ENCODE measurements at regions not wholly inside any gene's neighbourhood (a gene's known extent, or its start where the extent isn't known, plus 50 kb on each side); places are given as distances from the start of the nearest gene placed in this dataset.

DNA sequence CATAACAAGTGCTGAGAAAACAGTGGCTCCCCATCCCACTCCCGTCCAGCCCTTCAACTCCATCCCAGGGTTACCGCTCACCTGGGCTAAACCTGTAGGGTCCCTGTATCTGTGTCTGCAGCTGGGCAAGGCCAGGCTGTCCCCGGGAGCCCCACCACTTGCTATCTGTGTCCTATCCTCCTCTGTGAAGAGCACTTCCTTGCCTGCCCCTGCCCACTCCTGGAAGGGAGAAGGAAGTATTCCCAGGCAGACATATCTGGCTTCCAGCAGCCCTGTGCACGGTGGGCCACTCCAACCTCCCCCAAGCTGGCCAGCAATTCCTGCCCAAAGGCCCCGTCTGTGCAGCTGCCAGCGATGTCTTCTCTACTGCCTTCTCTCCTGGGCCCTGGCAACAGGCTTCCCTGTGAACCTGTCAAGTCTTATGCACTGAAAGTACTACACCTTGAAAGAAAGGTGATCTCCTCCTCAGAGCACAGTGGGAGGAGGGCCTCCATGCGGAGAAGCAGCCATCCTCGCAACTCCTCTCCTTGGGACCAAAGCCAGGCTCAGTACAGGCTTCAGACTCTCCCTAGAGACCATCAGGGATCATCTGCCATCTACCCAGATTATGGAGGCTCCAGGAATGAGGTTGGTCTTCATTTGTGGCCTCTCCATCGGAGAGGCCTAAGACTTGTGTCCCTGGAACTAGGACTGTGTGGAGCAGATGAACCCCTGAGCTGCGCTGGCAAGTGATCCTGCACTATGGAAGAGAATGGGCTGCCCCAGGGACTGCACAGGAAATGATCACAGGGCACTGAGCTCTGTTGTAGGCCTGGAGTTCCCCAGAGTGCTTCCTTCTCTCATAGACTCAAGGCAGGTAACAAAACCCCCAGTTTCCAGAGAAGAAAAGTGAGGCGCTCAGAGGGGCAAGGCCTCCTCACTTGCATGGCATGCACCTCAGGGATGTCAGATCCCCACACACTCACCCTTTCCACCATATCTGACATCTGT is 663.6 kb downstream of the BCL11B start:
- no peak for ATAC-seq (ENCODE audit: low FRiP score)
- TF ChIP-seq, protein P1, sequence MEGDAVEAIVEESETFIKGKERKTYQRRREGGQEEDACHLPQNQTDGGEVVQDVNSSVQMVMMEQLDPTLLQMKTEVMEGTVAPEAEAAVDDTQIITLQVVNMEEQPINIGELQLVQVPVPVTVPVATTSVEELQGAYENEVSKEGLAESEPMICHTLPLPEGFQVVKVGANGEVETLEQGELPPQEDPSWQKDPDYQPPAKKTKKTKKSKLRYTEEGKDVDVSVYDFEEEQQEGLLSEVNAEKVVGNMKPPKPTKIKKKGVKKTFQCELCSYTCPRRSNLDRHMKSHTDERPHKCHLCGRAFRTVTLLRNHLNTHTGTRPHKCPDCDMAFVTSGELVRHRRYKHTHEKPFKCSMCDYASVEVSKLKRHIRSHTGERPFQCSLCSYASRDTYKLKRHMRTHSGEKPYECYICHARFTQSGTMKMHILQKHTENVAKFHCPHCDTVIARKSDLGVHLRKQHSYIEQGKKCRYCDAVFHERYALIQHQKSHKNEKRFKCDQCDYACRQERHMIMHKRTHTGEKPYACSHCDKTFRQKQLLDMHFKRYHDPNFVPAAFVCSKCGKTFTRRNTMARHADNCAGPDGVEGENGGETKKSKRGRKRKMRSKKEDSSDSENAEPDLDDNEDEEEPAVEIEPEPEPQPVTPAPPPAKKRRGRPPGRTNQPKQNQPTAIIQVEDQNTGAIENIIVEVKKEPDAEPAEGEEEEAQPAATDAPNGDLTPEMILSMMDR (IDR thresholded peaks at IDR 0.05) = no peak
- no peak for DNase-seq (ENCODE audit: low spot score)

DNA sequence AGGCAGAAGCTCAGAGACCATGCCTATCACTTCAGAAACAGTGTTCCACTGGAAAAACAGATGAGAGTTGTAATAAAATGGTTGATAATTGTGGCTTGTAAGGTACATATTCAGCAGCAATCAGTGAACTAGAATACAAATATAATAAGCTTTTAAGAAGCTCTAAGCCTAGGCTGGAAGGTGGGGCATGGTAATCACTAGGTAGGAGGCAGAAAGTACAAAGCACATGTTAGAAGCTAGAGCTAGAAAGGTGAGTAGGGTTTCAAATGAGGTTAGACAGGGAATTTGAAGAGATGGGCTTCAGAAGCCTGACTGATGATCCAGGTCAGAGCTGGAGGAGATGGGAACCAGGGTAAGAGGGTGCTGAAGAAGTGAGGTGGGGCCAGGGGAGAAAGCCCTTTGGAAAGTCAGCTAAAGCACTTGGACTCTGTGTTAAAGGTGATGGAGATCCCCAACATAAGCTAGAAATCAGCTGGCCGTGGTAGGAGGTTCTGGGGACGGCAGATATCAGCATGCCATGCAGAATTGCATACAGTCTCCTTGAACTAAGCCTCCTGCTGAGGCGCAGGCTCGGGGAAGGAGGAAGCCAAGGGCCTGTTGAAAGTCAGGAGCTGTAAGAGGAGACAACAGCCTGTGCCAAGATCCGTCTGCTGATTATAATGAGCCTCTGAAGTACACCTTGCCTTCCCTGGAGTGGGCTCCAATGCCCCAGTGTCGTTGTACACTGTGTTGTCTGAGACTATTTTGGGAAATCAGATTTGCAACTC is 659.4 kb downstream of the BCL11B start:
- DNase-seq (ENCODE audit: low spot score) (no peak), ATAC-seq (ENCODE audit: low FRiP score) (no peak)
- TF ChIP-seq, protein P1 (IDR thresholded peaks at IDR 0.05) = no peak

DNA sequence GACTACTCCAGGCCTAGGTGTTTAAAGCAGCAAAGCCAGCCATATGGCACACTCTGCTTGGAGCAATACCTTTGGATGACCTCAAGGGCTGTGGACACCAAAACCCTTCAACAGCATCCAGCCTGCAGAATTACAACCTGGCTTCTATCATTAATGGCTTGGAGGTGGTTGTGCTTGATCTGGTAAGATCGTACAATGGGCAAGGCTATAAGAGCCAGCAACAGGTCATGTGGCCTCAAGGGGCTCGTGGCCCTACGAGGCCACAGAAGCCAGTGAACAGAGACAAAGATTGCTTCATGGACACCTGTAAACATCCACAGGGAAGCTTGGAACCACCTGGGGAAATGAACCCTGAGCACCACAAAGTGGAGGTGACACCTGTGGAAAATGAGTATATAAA is 657.3 kb downstream of the BCL11B start:
- DNase-seq (ENCODE audit: low spot score) (no peak), ATAC-seq (ENCODE audit: low FRiP score) (no peak)
- TF ChIP-seq, protein P1 (IDR thresholded peaks at IDR 0.05) = no peak

DNA sequence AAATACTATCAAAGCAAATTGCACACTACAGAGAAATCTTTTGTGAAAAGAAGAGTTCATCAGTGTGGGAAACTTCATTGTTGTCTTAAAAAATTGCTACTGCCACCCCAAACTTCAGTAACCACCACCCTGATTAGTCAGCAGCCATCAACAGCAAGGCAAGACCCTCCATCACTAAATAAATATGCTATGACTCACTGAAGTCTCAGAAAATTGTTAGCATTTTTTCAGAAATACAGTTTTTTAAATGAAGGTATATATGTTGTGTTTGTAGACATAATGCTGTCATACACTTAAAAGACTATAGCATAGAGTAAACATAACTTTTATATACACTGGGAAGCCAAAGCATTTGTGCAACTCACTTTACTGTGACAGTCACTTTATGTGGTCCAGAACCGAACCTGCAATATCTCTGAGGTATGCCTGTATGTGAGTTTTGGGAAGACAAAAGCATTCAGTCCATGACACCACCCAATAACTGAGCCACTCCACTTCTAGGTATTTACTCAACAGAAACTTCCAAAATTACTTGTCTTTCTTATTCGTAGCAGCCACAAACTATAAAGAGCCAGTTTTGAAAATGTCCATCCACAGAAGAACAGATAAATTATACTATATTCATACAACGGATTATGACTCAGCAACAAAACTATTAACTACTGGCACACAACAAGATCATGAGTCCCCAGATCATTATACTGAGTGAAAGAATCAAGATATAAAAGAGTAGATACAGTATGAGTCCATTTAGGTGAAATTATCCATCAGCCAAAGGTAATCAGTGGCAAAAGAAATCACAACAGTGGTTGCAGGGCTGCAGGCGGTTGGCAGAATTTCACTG is 649.6 kb downstream of the BCL11B start:
- DNase-seq (ENCODE audit: low spot score) (no peak), ATAC-seq (ENCODE audit: low FRiP score) (no peak)
- TF ChIP-seq, protein P1 (IDR thresholded peaks at IDR 0.05) = no peak

DNA sequence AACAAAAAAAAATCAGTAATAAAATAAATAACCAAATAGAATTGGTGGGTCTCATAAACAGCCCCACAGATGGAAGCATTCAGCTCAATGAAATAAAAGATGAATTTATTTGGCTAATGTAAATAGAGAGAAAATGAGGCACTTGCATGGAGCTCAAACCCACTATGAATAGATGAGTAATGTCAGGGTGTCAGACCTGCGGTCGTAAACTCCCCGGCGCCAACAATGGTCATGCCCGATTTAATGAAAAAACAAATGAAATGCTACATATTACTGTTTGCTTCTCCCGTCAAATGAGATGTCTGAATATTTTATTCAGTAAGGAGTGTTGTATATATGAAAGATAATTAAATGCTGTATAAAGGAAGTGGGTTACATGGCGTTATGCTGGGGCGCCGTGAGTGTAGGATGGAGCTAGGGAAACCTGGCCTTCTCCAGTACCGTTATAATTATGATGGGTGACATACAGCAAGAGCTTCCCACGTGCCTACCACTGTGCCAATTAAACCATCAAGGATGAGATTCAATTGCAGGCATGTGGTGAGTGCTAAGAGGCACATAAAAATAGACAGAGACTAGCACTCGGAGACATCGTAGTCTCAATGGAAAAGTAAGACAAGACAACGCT is 648.1 kb downstream of the BCL11B start:
- no peak for ATAC-seq (ENCODE audit: low FRiP score)
- DNase-seq (ENCODE audit: low spot score) = no peak
- TF ChIP-seq, protein P1 (IDR thresholded peaks at IDR 0.05) = no peak

DNA sequence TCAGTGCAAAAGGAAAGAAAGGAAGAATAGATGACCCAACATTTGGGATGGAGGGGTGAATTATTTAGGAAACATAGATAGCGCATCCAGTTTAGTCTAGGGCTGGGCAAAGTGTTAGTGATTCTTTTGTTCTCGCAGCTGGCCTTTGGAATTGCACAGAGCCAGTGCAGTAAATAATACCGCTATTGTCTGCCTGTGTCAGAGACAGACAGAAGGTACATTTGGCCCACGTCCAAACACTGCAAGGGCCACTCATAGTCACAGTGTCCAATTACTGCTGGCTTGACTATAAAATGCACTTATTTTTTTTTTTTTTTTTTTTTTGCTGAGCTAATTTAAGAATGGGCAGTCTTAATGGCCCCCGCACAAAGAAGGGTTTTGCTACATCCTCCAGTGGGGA is 638.6 kb downstream of the BCL11B start:
- DNase-seq (ENCODE audit: low spot score) (no peak), ATAC-seq (ENCODE audit: low FRiP score) (no peak)
- TF ChIP-seq, protein P1 (IDR thresholded peaks at IDR 0.05) = no peak

Data from omental fat pad (tissue), 3 donors.